Activated T-cell treated with anti-CD3 and anti-CD28 coated beads, Interleukin-2, amount 50 U/mL, for 48 hours (primary cell): ENCODE measurements at regions not wholly inside any gene's neighbourhood (a gene's known extent, or its start where the extent isn't known, plus 50 kb on each side); places are given as distances from the start of the nearest gene placed in this dataset.
A peak's percentile ranks its signal among the peaks of the same experiment; 100 is the strongest.

Experiments
- DNase-seq, 2 experiments: peaks; one replicate each; pipeline ENCODE4 v3.0.0-alpha.2; 2020

DNA sequence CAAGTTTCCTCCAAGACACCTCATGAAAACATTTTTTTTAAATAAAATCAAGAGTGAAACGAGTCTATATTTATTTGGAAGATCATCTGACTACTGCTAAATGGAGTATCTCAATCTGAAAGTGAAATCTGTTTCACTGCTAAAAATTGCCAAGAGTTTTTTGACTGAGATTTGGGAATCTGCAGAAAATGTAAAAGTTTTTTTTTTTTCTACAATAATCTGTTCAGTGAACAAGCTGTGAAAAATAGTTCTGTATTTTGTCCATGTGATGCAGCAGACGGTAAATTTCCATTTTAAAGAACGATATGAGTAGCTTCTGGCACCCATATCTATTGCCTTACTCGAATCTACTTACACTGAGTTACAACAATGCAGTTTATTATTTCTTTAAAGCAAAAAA lies 519.7 kb downstream of the PLCL1 start:
- DNase-seq: no peak

DNA sequence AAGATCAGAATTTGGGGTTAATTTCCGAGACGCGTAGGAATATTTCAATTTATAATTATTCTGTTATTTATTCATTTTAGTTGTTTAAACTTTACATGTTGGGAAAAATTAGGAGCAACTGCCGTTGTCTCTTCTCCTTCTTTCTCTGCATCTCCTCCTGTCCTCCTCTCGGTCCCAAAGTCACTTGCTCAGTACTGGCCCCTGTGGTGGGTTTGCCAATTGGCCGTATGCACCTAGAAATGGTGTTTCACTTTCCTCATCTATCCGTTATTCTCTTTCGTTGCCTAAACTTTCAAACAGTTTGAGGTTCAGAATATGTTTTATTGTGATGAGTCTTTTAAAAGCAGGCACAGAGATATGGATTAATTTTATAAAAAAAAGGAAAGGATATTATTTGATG lies 517.9 kb downstream of the PLCL1 start:
- DNase-seq: no peak

DNA sequence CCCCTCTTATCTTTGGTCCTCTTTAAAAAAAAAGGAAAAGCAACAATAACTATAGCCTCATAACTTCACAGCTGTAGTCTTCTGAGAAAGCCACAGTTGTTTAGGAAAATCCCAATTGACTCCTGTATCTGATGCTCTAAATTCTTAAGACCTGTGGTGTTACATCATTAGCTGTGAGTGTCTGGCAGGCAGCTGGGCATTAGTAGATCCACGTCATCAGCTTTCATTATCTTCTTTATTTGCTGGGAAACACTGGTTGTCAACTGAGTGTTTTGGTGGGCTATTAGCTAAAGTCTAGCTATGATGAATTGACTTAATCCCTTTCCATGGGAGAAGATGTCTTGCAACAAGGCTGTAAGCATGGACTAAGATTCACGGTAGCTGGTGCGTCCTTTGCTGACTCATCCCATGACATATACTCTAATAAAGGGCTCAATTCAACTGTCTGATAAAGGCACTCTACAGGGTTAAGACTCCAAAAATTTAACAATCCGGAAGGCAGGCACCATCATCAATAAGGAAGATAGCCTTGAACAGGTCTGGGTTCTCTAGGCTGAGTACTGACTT lies 517.2 kb downstream of the PLCL1 start:
- DNase-seq: no peak

DNA sequence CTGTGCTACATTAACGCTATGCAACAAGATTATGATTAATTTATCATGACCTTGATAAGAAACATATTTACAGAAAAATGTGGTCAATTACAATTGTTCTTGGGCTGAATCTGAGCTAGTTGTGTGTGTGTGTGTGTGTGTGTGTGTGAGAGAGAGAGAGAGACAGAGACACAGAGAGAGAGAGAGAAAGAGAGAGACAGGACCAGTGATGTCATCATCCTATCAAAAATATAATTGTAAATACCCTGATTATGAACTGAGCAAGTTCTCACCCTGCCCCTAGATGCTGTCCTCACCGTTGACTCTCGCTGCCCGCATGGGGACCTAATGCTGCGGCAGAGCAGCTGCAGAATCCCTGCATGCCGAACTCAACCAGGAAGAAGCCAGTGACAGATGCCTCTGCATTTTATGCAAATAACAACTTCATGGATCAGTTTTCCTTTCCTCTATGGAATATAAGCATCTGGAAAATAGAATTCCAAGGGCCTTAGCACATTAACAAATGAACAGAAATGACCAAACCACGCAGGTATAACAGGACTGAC lies 512.5 kb downstream of the PLCL1 start:
- DNase-seq: no peak

- DNase-seq: no peak
Observed at GRCh38 chr2:198315791-198316630, 511.6 kb downstream of the PLCL1 start.

DNA sequence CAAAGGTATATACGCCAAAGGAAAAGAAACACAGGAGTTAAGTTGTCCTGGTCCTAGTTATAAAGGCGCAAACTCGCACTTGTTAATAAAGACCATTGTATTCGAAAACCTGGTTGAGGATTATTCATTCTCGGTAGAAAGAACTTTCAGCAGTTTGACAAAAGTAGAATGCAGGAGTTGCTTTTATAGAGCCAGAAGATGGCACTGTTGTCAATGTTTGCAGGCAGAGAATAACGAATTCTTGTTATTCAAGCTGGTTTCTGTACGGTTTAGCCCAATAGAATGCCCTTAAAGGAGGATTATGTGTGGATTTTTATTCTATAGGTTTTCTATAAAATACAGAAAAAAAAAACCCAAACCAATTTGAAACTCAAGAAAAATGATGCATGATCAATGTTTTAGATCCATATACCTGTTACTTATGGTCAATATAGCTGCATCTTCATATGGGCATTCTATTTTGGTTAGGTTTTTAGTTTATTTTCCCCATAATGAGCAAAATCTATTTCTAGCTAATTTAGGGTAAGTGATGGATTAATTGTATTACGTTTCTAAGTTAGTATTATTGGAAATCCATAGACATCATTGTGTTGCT lies 510.3 kb downstream of the PLCL1 start:
- DNase-seq: no peak

GRCh38 chr2:198312596-198313483 lies 508.4 kb downstream of the PLCL1 start:
- no peak for DNase-seq

GRCh38 chr2:198311020-198311419 lies 506.6 kb downstream of the PLCL1 start:
- DNase-seq: no peak

DNA sequence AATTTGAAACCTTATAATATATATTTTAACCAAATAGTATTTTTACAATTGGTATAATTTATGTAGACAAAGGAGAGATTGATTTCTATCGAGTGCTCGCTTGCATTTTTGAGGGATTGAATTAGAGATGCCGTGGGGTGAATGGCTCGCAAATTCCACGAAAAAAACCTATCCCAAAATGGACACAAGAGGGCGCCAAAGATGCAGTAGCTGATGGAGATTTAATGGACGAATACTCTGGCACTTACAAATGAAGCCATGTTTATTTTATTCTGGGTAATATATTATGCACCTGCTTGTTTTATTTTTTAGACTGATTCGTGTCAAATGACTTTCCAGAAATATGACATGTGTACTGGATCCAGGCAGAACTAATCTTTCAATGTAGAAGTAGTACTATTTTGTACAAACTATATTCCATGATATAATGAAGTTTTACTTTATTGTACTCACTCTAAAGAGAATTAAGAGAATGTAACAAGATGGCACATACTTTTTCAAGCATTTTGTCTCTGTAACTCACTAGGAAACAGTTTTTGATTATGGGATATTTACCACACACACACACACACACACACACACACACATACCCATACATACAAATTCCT lies 505.4 kb downstream of the PLCL1 start:
- peak; percentile 67 to 68 for DNase-seq

GRCh38 chr2:198309081-198309480 lies 504.7 kb downstream of the PLCL1 start:
- no peak for DNase-seq

DNA sequence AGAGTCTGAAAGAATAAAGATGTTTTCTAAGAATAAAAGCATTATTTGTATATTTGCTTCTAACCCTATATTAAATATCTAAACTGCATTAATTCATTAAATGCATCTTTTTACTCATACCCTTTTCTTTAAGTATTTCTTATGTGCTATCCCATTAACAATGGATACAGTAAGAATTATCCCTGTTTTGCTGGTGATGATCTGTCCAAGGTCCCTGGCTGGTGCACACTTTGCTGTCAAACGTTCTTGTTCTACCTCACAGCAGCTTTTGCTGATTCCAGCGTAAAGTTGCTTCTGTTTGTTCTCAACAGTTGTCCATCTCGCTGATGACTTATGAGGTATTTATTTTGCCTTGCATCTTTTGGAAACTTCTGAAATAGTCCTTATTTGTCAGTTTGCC lies 504.0 kb downstream of the PLCL1 start:
- no peak for DNase-seq

DNA sequence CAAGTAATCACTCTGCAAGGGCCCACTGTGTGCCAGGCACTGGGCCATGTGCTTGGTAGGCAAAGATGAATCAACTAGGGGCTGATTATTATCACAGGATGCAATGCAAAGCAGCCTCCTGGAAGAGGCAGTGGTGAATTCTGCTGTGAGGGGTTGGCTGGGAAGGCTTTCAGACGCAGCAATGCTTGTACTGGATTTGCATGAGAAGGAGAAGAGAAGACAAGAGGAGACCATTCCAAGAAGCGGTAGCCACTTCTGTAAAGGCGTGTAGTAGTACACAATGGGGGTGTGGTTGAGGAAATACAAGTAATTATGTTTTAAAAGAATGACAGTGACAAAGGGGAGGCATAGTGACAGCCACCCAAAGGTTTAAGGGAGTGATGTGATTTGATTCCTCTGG lies 502.7 kb downstream of the PLCL1 start:
- no peak for DNase-seq

GRCh38 chr2:198304859-198305258 lies 500.5 kb downstream of the PLCL1 start:
- no peak for DNase-seq

DNA sequence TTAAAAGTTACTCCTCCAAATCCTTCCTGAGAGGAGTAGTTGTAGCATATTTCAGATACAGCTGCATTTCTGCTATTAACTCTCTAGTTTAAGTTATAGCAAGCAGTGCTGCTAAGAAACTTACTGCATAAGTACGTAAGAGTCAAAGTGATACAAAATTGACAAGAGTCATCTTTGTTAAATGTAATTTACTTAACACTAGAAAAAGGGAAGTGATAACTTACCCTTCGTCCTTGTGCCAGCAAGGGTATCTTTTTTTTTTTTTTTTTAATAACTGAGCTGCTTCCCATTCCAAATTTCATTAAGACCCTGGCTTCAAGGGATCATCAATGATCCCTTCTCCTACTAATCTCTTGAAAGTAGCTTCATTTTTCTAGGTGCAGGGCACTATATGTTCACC lies 493.0 kb downstream of the PLCL1 start:
- no peak for DNase-seq

DNA sequence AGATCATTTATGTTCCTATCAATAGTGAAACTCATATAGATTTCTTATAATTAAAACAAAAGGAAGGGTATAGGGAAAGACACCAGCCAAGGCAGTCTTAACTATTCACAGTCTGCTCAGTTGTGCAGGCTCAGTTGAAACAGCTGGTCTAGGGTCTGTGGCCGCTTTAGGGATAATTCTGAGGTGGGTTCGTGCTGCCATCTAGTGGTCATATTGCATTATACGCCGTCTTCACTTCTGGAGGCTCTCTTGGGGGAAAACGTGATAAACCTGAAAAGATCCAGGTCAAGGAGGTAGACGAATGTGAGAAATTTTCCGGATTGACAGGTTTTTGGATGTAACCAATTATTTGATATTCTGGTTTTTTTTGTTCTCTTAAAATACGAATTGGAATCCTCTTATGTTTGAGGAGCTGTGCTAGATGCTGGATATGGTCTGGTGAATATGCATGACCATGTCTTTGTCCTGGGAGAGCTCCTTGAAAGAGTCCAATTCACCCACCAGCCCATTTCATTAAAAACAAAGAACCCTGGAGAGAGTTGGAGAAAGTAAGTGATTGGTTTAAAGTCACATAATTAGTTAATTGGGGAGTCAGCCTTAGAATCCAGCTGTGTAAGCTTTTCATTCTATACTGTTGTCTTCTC lies 492.4 kb downstream of the PLCL1 start:
- peak; percentile 63 to 69 for DNase-seq

DNA sequence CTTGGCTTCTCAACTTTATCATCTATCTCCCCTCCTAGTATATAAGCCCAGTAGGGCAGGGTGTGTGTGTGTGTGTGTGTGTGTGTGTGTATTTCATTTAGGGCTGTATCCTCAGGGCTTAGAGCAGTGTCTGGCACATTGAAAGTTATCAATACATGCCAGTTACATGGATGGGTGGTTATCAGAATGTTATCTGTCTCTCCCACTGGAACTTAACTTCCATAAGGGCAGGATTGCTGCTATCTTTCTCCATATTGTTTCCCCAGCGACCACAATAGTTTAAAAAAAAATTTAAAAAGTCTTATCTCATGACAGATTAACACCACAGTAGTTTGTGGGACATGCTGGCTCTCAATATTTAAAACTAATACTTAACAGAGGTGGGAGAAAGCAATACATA lies 488.9 kb downstream of the PLCL1 start:
- DNase-seq: no peak

DNA sequence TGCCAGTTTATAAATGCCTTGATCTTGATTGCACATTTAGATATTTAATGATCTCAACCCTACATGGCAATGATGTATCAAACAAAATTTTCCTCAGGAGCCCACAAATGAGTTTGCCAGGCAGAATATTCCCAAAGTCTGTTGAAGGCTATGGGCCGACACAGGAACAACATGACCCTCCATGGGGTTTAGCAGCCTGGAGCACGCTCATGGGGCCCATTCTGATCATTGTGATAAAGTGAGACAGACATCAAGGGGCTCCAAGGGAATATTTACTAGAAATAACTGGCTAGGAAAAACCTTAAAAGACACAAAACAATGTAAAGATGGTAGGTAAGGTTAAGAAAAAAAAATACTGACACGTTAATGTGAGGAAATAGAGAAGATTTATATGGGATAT lies 485.4 kb downstream of the PLCL1 start:
- DNase-seq: no peak

DNA sequence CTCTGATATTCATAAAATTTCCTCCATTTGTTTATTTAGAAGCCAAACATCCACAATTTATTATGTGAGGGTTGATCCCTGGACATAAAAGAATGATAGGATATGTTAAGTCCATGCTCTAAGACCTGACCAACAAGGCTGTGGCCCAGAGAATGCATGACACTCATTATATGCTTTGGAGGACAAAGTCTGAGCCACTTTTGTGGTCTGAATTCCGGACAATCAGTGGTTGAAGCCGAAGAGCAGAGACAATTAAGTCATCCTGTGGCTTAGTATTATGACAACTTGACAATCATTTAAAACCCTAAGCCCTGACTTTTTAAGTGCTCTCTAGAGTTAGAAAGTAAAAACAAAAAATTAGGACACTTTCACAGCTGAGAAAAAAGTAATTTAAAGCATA lies 483.3 kb downstream of the PLCL1 start:
- no peak for DNase-seq

GRCh38 chr2:198285216-198285615 lies 480.8 kb downstream of the PLCL1 start:
- no peak for DNase-seq

- no peak for DNase-seq
Observed at GRCh38 chr2:198283146-198283545, 478.8 kb downstream of the PLCL1 start.

DNA sequence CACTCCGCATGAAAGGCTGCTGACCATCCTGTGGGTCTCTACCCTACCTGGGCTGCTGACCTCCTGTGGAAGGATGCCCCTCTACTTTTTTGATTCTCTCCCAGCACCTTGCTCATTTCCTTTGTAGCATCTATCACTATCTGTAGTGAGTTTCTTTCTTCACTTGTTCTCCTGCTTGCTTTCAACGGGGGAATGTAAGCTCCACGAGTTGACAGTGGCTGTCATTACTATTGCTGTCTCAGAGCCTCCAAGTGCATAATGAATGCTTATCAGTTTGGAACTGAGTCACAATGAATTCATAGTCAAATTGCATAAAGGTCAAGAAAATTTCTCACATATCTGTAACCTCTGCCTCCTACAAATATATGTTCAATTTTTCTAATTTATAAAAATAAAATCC lies 477.7 kb downstream of the PLCL1 start:
- DNase-seq: no peak

DNA sequence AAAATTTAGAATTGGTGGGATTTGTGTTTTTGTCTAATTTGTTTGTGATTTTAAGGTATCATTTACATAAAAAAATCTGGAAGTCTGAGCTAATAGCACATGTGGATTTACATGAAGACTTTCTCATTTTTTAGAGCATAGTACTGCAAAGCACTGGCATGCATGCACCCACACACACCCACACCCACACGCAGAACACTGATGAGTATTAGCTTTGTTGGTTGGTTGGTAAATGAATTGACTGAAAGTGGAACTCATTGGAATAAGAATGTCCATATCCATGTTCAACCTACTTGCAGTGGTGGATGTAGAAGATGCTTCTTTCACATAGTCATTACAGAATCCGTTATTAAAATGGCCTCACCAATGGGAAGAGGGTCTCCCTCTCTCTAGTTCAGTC lies 475.8 kb downstream of the PLCL1 start:
- no peak for DNase-seq
